Panc1 (cell line): ENCODE measurements at regions not wholly inside any gene's neighbourhood (a gene's known extent, or its start where the extent isn't known, plus 50 kb on each side); places are given as distances from the start of the nearest gene placed in this dataset.

Experiments
- ATAC-seq: fragments of 200-7000 bp; cut with Tn5 transposase; 2 replicates; pipeline ENCODE4 v1.9.1; 2020; ENCODE audit warnings: mild to moderate bottlenecking, moderate library complexity
- BruUV-seq: library from RNA; stranded (reverse); fragments of 400-500 nt; replicated peaks from 2 replicates; lab custom pipeline; 2021; lab: Mats Ljungman, UMichigan
- CTCF ChIA-PET: fragments of 300-600 bp; sonication (Branson Sonifier 250); formaldehyde crosslinking; loops from one replicate; lab custom pipeline; 2022; ENCODE audit warnings: antibody characterized with exemption; lab: Charles Lee
- POLR2A ChIA-PET: fragments of 300-600 bp; sonication (Branson Sonifier 250); formaldehyde crosslinking; loops from one replicate; lab custom pipeline; 2022; ENCODE audit warnings: antibody characterized with exemption; lab: Charles Lee
- DNase-seq: peaks from one replicate; pipeline ENCODE4 v3.0.0-alpha.2; 2010; ENCODE audit warnings: low read depth, low spot score
- H3K27ac ChIP-seq: 2 replicates; pipeline ENCODE4 v1.5.1; 2011; ENCODE audit warnings: mild to moderate bottlenecking, low read length, inconsistent platforms
- H3K27me3 ChIP-seq: fragments of 200-500 bp; sonication (Bioruptor generic); 2 replicates; pipeline ENCODE4 v1.6.0; 2014; ENCODE audit warnings: low read length, inconsistent platforms; ENCODE audit not compliant: control insufficient read depth, insufficient read depth
- H3K36me3 ChIP-seq: fragments of 200-500 bp; sonication (Bioruptor generic); 2 replicates; pipeline ENCODE4 v1.5.1; 2014; ENCODE audit warnings: inconsistent platforms, mild to moderate bottlenecking, low read length, moderate library complexity; ENCODE audit not compliant: control insufficient read depth, insufficient read depth
- H3K4me1 ChIP-seq: 2 replicates; pipeline ENCODE4 v1.5.1; 2011; ENCODE audit warnings: inconsistent platforms, mild to moderate bottlenecking, low read length, moderate library complexity; ENCODE audit not compliant: control insufficient read depth, insufficient read depth
- H3K4me3 ChIP-seq, 2 experiments: 2 replicates each; pipeline ENCODE4 v1.5.1; 2011 to 2012; ENCODE audit warnings: low read depth in 2 of 2, low read length in 2 of 2, mild to moderate bottlenecking in 2 of 2, inconsistent platforms in 1 of 2, moderate library complexity in 1 of 2
- H3K9me3 ChIP-seq: fragments of 200-500 bp; sonication (Bioruptor generic); 2 replicates; pipeline ENCODE4 v1.5.1; 2014; ENCODE audit warnings: low read depth, mild to moderate bottlenecking, inconsistent platforms, low read length, moderate library complexity; ENCODE audit not compliant: control insufficient read depth, insufficient read depth
- POLR2AphosphoS5 ChIP-seq: IDR thresholded peaks from 2 replicates; pipeline ENCODE4 v1.6.1; 2012; ENCODE audit warnings: mild to moderate bottlenecking, low read depth, low read length, moderate library complexity
- SIN3A ChIP-seq: IDR thresholded peaks from 2 replicates; pipeline ENCODE4 v1.6.1; 2012; ENCODE audit warnings: low read depth, mild to moderate bottlenecking, low read length, moderate library complexity, borderline replicate concordance; ENCODE audit not compliant: insufficient read depth
- TCF7L2 ChIP-seq: IDR thresholded peaks from 2 replicates; pipeline ENCODE4 v1.6.1; 2011; ENCODE audit warnings: mild to moderate bottlenecking, low read depth, low read length, inconsistent platforms
- in situ Hi-C: cut with HindIII; loops from 2 replicates; pipeline ENCODE4 v1.10.0; 2016; ENCODE audit warnings: low sequenced_read_pairs, low pct_unique_long_range_greater_than_20kb
- intact Hi-C: fragments of 100-400 bp; cut with micrococcal nuclease; formaldehyde crosslinking; loops from one replicate; pipeline ENCODE4 v1.10.0; 2022; ENCODE audit not compliant: unreplicated experiment
- TF ChIP-seq, protein P1 (sequence below): fragments of 450-650 bp; IDR thresholded peaks from 2 replicates; pipeline ENCODE4 v1.5.1; 2017; ENCODE audit warnings: mild to moderate bottlenecking
- TF ChIP-seq, protein P2 (sequence below), 2 experiments: IDR thresholded peaks; 2 replicates each; pipeline ENCODE4 v1.6.1; 2011 to 2012; ENCODE audit warnings: low read depth in 2 of 2, control low read depth in 1 of 2, low read length in 1 of 2, mild to moderate bottlenecking in 1 of 2, moderate library complexity in 1 of 2; ENCODE audit not compliant: insufficient read depth in 1 of 2

DNA sequence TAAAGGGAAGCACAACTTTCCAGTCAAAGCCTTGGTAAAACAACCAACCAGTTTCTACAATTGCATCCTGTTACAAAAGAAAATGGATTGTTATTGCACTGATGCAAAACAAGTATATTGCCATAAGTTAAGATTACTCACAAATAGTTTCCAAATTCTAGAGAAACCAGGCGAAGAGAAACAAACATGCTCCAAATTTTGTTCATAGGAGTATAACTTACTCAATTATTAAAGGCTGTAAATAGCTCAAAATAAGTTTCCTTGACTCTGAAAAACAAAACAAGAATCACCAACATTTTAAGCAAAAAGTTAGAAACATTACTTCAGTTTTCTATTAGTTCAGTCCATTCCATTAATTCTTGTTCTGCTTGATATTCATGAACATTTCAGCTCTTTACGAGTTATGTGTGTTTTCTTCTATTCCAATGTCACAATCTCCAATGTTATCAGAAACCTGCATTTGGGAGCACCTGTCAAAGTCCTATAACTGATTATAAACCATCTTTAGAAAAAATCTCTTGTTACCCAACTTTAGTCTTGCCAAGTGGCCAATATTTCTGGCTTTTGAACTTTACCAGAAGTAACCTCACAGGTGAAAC, 137.9 kb upstream of the THBS2 start:
- no peak for ATAC-seq
- POLR2A ChIA-PET, result no interaction called here
- H3K27me3 ChIP-seq, result no peaks in the 10 kb centered on the region
- H3K36me3 ChIP-seq, result no peaks in the 10 kb centered on the region
- no TSS peak for BruUV-seq
- TF ChIP-seq, protein P1, sequence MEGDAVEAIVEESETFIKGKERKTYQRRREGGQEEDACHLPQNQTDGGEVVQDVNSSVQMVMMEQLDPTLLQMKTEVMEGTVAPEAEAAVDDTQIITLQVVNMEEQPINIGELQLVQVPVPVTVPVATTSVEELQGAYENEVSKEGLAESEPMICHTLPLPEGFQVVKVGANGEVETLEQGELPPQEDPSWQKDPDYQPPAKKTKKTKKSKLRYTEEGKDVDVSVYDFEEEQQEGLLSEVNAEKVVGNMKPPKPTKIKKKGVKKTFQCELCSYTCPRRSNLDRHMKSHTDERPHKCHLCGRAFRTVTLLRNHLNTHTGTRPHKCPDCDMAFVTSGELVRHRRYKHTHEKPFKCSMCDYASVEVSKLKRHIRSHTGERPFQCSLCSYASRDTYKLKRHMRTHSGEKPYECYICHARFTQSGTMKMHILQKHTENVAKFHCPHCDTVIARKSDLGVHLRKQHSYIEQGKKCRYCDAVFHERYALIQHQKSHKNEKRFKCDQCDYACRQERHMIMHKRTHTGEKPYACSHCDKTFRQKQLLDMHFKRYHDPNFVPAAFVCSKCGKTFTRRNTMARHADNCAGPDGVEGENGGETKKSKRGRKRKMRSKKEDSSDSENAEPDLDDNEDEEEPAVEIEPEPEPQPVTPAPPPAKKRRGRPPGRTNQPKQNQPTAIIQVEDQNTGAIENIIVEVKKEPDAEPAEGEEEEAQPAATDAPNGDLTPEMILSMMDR, result no peak
- TF ChIP-seq, protein P2, sequence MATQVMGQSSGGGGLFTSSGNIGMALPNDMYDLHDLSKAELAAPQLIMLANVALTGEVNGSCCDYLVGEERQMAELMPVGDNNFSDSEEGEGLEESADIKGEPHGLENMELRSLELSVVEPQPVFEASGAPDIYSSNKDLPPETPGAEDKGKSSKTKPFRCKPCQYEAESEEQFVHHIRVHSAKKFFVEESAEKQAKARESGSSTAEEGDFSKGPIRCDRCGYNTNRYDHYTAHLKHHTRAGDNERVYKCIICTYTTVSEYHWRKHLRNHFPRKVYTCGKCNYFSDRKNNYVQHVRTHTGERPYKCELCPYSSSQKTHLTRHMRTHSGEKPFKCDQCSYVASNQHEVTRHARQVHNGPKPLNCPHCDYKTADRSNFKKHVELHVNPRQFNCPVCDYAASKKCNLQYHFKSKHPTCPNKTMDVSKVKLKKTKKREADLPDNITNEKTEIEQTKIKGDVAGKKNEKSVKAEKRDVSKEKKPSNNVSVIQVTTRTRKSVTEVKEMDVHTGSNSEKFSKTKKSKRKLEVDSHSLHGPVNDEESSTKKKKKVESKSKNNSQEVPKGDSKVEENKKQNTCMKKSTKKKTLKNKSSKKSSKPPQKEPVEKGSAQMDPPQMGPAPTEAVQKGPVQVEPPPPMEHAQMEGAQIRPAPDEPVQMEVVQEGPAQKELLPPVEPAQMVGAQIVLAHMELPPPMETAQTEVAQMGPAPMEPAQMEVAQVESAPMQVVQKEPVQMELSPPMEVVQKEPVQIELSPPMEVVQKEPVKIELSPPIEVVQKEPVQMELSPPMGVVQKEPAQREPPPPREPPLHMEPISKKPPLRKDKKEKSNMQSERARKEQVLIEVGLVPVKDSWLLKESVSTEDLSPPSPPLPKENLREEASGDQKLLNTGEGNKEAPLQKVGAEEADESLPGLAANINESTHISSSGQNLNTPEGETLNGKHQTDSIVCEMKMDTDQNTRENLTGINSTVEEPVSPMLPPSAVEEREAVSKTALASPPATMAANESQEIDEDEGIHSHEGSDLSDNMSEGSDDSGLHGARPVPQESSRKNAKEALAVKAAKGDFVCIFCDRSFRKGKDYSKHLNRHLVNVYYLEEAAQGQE (IDR thresholded peaks at IDR 0.05; ENCODE audit: insufficient read depth in 1 of 2, low read depth in 2 of 2, low read length in 1 of 2), result no peak
- no peak for TF ChIP-seq SIN3A
- TF ChIP-seq TCF7L2, result no peak
- no peak for TF ChIP-seq POLR2AphosphoS5
- no peaks in the 10 kb centered on the region for H3K4me1 ChIP-seq
- no peak overlapping the region for H3K27ac ChIP-seq
- H3K9me3 ChIP-seq, result peaks cover 8% of the 10 kb centered on the region; the same call in 1 of the 2 replicates
- no peak overlapping the region for H3K4me3 ChIP-seq
- in situ Hi-C loops, result no loop called here
- no peak for DNase-seq
- CTCF ChIA-PET, result no interaction called here
- intact Hi-C loops, result no loop called here

DNA sequence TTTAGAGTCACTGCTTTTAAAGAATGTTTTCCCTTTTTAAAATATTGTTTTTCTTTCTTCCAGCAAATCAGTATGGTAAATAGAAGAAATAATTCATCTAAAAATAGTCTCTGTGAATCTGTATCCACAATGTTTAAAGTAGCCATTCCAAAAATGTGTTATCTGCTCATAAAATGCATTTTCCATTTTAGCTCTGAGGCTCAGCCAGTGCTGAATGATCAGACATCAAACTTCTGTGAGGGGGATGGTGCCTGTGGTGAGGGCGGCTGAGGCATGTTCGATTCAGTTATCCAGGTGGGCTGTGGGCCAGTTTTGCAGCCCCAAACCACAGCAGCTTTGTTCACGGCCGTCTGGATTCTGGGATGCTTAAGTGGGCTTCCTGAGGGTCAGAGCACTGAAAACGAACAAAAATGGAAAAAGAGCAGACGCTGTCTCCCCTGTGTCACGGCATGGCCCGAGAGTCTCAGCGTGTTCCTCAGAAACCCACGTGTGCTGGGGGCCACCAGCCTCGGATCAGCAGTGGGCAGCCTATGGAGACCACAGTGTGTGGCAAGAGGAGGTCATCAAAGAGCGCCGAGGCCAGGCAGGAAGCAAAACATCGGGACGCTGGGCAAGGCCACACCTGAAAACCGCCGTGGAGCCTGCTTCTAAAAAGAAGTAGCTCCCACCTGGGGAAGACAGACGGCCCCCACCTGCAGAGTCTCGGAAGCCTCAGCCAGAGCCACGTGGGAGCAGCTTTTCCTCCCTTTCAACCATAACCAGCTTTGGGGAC, 134.9 kb upstream of the THBS2 start:
- BruUV-seq, result no TSS peak
- H3K27ac ChIP-seq, result no peak overlapping the region
- H3K36me3 ChIP-seq, result no peaks in the 10 kb centered on the region
- no peak overlapping the region for H3K4me3 ChIP-seq
- ChIA-PET POLR2A (no interaction called here), CTCF (no interaction called here)
- H3K9me3 ChIP-seq, result peaks cover 8% of the 10 kb centered on the region; the same call in 1 of the 2 replicates
- ATAC-seq (no peak), DNase-seq (no peak)
- in situ Hi-C loops (no loop called here), intact Hi-C loops (no loop called here)
- H3K27me3 ChIP-seq, result no peaks in the 10 kb centered on the region
- no peaks in the 10 kb centered on the region for H3K4me1 ChIP-seq
- TF ChIP-seq SIN3A, result no peak
- TF ChIP-seq TCF7L2, result no peak
- TF ChIP-seq, protein P1, result no peak
- TF ChIP-seq, protein P2 (IDR thresholded peaks at IDR 0.05; ENCODE audit: insufficient read depth in 1 of 2, low read depth in 2 of 2, low read length in 1 of 2), result no peak
- TF ChIP-seq POLR2AphosphoS5, result no peak
